HG03280 (cell line): ENCODE measurements at regions not wholly inside any gene's neighbourhood (a gene's known extent, or its start where the extent isn't known, plus 50 kb on each side); places are given as distances from the start of the nearest gene placed in this dataset.
"Not testable (repeated sequence)": the region's sequence is repeated elsewhere in the genome, so short reads cannot be mapped to it uniquely, and the experiment has no call there.

ENCODE experiments used
- ATAC-seq: cut with Tn5 transposase; IDR thresholded peaks from one replicate; pipeline ENCODE4 v1.9.1; 2021; ENCODE audit warnings: mild to moderate bottlenecking, moderate library complexity; ENCODE audit not compliant: unreplicated experiment

- ATAC-seq, result no peak
Observed at GRCh38 chrX:7542587-7543380, 300.2 kb upstream of the VCX start.

GRCh38 chrX:7522860-7523259 lies 320.1 kb upstream of the VCX start:
- ATAC-seq, result no peak

DNA sequence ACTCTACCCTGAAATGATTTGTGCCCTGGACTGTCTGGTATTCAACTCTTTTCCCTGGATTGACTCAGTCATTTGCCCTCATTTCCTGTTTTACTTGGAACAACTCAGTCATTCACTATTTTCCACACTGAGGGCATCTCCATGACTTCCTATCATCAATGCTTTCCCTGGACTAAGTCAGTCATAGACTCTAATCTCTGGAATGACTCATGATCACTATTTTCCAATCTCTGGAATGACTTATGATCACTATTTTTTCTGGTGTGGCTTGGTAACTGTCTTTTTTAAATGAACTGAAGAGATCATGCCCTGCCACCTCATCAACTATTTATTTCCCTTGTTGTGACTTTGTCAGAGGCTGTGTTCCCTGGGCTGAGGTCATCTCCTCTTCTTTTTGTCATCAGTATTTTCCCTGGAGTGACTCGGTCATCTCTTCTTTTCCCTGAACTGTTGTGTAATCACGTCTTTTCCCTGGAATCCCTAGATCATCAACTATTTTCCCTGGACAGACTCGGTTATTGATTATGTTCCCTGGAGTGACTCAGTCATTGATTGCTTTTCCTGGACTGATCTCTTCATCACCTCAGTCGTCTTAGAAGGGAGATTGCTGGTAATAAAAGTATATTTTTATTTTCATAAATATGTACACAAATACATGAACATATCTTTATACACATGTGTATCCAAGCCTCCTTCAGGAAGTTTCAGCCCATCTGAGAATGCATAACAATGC lies 327.1 kb upstream of the VCX start:
- no peak for ATAC-seq

GRCh38 chrX:7514871-7515599 lies 327.9 kb upstream of the VCX start:
- ATAC-seq, result no peak

GRCh38 chrX:7512845-7513244 lies 330.1 kb upstream of the VCX start:
- no peak for ATAC-seq

DNA sequence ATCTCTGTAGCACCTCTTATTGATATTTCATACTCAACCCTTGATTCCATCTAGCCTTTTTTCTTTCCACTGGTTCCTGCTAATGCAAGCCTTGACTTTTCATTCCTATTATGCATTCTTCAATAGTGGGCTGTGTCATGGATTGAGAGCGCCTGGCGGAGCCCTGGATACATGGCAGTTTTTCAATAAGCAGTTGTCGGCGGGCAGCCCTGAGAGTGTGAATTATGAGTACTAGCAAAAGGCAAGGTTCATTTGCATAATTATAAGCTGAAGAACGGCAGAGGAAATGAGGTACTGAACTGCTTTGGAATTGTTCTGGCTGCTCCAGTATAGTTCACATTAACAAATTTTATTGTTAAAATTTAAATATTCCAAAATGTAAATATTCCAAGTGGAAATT lies 339.7 kb upstream of the VCX start:
- ATAC-seq, result no peak

DNA sequence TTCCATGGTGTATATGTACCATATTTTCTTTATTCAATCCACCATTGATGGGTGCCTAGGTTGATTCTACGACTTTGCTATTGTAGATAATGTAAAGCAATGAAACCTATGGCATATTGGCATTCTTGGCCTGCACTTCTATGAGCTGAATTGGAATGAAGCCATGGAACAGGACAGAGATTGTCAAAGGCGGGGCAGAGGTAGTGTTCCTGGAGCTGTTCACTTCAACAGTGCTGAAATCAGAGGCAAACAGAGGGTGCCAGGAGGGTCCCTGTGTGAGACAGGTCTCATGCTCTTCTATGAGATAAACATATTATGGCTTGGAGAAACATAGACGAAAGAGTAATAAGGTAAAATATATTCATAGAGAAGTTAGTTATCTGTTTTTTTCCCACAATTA lies 342.6 kb upstream of the VCX start:
- ATAC-seq, result no peak

DNA sequence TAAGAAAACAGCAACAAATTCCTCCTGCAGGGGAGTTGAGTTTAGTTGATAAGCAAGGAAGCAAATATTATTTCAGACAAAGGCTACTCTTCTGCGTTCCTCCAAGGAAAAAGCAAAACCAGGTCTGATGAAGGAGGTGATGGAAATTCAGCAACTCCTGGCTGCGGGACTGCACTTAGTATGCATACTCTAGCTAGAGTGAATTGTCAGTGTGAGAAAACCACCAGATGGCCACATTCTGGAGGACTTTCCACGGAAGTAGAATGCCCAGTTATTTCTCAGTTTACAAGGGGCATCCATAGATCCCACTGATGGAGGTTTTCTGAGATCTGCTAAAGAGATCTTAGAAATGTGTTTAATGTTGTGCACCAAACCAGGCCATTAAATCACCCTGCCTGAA lies 338.6 kb upstream of the PUDP start:
- ATAC-seq, result no peak

GRCh38 chrX:7485061-7485460 lies 337.1 kb upstream of the PUDP start:
- no peak for ATAC-seq

DNA sequence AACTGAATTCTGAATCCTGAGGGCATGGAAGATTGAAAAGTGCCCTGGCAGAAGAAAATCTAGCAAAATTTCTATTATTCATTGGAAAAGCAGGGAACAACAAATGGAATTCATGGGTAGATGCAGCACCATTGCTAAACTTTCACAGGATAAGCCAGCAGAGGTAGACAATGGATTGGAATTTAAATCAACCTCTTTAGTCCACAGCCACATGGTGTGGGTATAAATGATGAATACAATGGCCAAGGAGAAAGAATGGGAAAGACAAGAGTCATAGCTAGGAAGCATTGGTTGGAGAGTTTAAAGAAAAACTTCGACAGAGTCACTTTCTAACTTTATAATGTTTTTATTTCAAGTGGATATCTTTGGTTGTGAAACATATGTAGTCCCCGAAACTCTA lies 332.8 kb upstream of the PUDP start:
- no peak for ATAC-seq

DNA sequence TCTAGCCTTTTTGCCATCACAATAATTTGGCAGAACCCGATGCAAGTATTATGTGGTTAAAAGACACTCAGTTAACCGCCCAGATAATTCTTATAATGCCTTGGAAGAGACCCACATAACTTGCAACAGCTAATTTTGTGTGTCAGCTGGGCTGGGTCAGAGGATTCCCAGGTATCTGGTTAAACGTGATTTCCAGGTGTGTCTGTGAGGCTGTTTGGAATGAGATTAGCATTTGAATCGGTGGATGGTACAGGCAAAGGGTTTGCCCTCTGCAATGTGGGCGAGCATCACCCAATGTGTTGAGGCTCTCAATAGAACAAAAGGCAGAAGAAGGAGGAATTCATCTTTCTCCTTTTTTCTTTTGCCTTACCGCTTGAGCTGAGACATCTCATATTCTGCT lies 314.2 kb upstream of the PUDP start:
- no peak for ATAC-seq

DNA sequence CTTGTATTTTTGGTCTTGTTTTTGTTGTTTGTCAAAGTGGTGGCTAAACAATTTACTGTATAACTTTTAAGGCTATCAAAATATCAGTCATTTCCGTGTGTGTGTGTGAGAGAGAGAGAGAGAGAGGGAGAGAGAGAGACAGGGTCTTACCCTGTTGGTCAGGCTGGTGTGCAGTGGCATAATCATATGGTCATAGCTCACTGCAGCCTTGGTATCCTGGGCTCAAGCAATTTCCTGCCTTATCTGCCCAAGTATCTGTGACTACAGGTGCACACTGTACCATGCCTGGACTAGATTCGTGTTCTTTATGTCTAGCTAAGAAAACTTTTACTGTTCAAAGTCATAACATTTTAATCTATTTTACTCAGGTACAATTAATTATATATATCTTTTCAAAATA lies 313.1 kb upstream of the PUDP start:
- not testable (repeated sequence) for ATAC-seq

DNA sequence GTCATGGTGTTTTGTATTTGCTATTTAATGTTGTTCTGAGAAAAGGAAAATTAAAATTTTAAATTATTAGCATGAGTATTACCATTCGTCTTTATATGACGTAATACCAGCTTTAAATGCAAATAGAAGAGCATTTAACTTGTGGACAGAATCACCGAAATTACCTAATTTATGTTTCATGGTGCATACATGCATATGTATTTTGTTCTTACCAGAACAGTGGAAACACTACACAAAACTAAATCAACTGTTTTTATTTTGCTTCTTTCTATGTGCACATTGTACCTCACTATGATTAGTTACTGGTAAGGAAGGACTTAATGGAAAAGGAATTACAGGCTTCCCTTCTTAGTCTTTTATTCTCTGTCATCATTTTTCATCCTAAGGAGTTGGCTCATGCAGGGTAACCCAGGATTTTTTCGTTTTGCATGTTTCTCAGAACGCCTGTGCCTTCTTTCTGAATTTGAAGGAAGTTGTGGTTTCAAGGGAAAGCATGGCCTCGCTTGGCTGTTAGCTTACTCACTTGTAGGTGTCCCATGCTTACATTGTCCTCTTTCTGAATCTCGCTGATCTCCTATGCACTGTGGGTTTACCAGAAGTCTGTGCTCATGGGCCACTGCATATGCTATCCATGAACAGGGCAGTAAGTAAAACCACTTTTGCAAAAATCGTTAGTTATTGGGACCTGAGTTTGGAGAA lies 300.0 kb upstream of the PUDP start:
- ATAC-seq, result no peak

- ATAC-seq, result no peak
Observed at GRCh38 chrX:7446815-7447214, 298.9 kb upstream of the PUDP start.

GRCh38 chrX:7444967-7445366 lies 297.0 kb upstream of the PUDP start:
- ATAC-seq, result no peak

DNA sequence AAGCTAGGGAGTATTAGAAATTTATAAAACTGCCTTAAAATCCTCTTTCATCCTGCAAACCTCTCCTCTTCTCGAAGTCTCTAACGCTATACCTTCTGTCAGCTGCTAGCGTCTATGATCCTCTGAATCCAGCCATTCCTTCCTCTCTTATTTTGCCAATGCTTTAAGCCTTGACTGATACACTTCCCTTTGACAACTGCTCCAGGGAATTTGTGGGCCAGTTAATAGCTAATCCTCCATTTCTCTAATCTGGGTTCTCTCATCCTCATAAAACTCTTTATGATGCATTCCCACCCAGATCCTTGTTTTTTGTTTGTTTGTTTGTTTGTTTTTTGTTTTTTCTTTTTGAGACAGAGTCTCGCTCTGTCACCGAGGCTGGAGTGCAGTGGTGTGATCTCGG lies 293.6 kb upstream of the PUDP start:
- ATAC-seq, result no peak

DNA sequence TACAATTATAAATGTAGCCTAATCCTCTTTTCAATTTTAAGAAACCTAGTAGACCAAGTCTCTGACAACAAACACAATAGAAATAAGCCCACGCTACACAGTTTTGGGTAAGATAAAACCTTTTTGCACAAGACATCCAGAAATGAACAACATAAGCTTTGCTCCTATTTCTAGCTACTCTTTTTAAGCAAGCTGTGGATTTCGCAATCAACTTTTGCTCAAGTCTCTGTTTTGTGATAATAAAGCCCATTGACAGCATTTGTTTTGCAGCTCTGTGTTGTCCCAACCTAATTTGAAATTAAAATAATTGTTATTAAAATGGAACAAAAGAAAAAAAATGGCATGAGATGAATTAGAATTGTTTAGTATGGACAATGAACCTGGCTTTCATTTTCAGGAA lies 287.9 kb upstream of the PUDP start:
- no peak for ATAC-seq

GRCh38 chrX:7432901-7433300 lies 284.9 kb upstream of the PUDP start:
- no peak for ATAC-seq

DNA sequence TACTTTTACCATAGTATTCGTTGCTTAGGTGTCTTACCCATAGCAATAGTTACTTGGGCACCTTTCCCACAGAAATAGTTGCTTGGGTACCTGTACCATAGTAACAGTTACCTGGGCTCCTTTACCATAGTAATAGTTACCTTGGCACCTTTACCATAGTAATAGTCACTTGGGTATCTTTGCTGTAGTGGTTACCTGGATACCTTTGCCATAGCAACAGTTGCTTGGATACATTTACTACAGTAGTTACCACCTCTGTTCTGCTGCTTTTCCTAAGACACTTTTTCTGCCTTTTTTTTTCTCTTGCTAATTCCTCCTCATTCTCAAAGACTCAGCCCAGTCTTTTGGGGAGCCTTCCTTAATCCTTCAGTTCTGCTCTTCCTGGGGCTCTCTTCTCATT lies 272.8 kb upstream of the PUDP start:
- no peak for ATAC-seq

DNA sequence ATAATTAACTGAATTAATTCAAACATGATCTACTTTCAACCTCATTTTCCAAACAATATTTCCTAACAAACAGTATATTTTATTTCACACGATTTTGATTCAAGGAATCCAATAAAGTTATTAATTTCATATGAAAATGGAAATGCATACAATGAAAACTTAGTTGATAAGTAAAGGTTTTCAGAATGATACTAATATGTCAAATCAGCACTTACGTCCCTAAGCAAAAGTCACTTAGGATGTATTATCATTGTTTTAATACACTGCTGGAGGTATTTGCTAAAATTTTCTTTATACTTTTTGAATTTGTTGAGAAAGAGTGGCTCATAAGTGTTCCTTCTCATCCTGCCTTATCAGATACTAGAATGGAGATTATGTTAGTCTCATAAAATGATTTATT lies 266.8 kb upstream of the PUDP start:
- no peak for ATAC-seq

DNA sequence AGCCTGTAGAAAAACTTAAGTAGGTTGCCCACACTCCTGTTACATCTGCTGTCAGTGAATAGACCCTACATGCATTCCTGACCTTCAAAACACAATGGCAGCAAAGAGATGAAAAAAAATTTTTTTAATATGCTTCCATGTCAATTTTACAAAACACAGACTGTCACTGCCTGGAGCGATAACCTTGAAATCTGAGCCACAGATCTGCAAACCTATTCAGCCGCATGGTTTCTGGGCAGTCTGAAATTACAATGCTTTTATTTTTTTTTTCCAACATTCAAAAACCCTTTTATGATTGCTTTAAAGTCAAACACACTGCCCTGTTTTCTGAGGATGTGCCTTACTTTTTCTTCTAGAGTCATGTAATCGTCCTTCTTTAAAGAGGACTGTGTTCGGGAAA lies 264.9 kb upstream of the PUDP start:
- no peak for ATAC-seq
